HG02642 (cell line): ENCODE measurements at regions not wholly inside any gene's neighbourhood (a gene's known extent, or its start where the extent isn't known, plus 50 kb on each side); places are given as distances from the start of the nearest gene placed in this dataset.

Source experiments
- ATAC-seq: cut with Tn5 transposase; IDR thresholded peaks from one replicate; pipeline ENCODE4 v1.9.1; 2021; ENCODE audit warnings: mild to moderate bottlenecking; ENCODE audit not compliant: unreplicated experiment, poor library complexity

GRCh38 chr7:118072893-118073674 lies 110.9 kb upstream of the LSM8 start:
- peak; percentile 75 for ATAC-seq

GRCh38 chr7:118075936-118076335 lies 108.0 kb upstream of the LSM8 start:
- no peak for ATAC-seq

- ATAC-seq = no peak
Measured at GRCh38 chr7:118076564-118076963, 107.4 kb upstream of the LSM8 start.

GRCh38 chr7:118078015-118078414 lies 105.9 kb upstream of the LSM8 start:
- no peak for ATAC-seq

GRCh38 chr7:118079369-118079768 lies 104.6 kb upstream of the LSM8 start:
- no peak for ATAC-seq

GRCh38 chr7:118080947-118081346 lies 103.0 kb upstream of the LSM8 start:
- peak; percentile 95 for ATAC-seq

- no peak for ATAC-seq
Measured at GRCh38 chr7:118082506-118082905, 101.5 kb upstream of the LSM8 start.

GRCh38 chr7:118085000-118085399 lies 99.0 kb upstream of the LSM8 start:
- ATAC-seq = no peak

GRCh38 chr7:118087126-118087525 lies 96.8 kb upstream of the LSM8 start:
- no peak for ATAC-seq

- ATAC-seq = no peak
Measured at GRCh38 chr7:118094044-118094443, 89.9 kb upstream of the LSM8 start.

GRCh38 chr7:118104812-118105441 lies 79.0 kb upstream of the LSM8 start:
- ATAC-seq = peak; percentile 50

- no peak for ATAC-seq
Measured at GRCh38 chr7:118109607-118110006, 74.4 kb upstream of the LSM8 start.

GRCh38 chr7:118110178-118110925 lies 73.6 kb upstream of the LSM8 start:
- no peak for ATAC-seq

- ATAC-seq = no peak
Measured at GRCh38 chr7:118111347-118111746, 72.6 kb upstream of the LSM8 start.

GRCh38 chr7:118114175-118114574 lies 69.8 kb upstream of the LSM8 start:
- no peak for ATAC-seq

- ATAC-seq = no peak
Measured at GRCh38 chr7:118129041-118129795, 54.7 kb upstream of the LSM8 start.

- no peak for ATAC-seq
Measured at GRCh38 chr7:118132764-118133163, 51.2 kb upstream of the LSM8 start.
